ENCODE measurements at regions not wholly inside any gene's neighbourhood (a gene's known extent, or its start where the extent isn't known, plus 50 kb on each side); places are given as distances from the start of the nearest gene placed in this dataset.
"Not testable (repeated sequence)": the region's sequence is repeated elsewhere in the genome, so short reads cannot be mapped to it uniquely, and the experiment has no call there.

DNA sequence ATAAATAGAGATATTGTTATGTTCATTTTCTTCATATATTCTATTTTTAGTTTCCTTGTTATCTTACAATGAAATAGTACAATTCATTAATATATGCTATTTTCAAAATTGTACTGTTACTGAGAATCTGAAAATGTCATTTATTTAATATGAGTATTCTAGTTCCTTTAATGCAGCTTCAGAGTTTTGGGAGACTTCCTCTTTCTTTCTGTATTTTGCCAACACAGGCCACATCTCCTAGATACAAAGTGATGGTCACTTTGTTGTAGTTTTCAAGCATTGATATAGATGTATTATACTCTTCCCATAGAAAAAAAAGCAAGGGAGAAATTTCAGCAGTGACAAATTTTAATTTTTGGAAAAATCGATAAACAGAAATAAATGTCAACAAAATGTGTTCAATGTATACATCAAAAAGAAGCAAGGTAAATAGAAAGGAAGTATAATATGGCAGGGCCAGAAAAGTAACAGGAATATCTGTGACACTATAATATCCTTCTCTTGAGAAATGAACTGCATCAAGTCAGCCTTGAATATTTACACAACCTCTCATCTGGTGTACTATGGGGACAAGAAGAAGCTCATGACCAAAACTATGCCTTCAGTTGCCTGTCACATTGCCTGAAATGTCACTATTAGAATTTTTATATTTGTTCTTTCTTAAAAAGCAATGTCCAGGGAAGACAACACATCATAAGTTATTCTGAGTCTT lies 396.0 kb downstream of the TBC1D32 start:
- no peak overlapping the region for H3K4me3 ChIP-seq (ENCODE audit: control insufficient read depth, low read depth, low read length)
- TF ChIP-seq CTCF (IDR thresholded peaks at IDR 0.05; ENCODE audit: control insufficient read depth, insufficient read depth, low read depth, low read length, missing control alignments), result no peak
- DNase-seq (ENCODE audit: low read depth), result no peak

DNA sequence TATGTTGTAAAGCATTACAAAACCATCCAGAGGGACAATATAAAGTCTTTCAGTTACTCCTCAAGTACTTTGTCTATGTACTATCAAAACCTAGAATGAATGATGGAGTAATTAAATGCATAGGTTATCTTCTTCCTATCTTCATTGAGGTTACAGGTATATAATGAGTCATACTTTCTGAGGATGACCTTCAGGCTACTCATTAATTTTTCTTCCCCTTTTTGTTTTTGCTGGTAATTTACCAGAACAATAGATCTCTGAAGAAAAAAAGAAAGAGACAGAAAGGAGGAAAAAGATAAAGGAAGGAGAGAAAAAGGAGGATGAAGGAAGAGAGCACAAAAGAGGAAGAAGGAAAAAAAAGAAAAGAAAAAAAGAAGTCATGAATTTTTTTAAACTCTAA lies 398.4 kb downstream of the TBC1D32 start:
- no peak overlapping the region for H3K4me3 ChIP-seq (ENCODE audit: control insufficient read depth, low read depth, low read length)
- no peak for TF ChIP-seq CTCF (IDR thresholded peaks at IDR 0.05; ENCODE audit: control insufficient read depth, insufficient read depth, low read depth, low read length, missing control alignments)
- DNase-seq (ENCODE audit: low read depth), result no peak

DNA sequence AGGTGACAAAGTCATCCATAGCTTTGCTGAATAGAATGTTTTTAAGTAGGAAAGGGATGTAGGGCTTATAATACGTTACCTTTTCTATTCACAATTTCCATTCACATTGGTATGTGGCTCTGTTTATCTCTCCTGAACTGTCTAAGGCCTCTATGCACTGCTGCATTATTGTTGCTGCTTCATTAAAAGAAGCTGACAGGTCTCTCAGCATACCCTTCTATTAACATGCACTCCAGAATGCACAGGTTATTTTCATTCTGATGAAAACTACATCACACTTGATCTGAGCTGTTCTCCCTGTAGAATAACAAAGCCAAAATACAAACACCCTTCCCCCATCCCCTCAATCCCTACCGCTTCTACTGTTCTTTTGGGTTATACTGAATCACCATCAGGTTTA lies 399.3 kb downstream of the TBC1D32 start:
- H3K4me3 ChIP-seq (ENCODE audit: control insufficient read depth, low read depth, low read length), result no peak overlapping the region
- no peak for TF ChIP-seq CTCF (IDR thresholded peaks at IDR 0.05; ENCODE audit: control insufficient read depth, insufficient read depth, low read depth, low read length, missing control alignments)
- no peak for DNase-seq (ENCODE audit: low read depth)

DNA sequence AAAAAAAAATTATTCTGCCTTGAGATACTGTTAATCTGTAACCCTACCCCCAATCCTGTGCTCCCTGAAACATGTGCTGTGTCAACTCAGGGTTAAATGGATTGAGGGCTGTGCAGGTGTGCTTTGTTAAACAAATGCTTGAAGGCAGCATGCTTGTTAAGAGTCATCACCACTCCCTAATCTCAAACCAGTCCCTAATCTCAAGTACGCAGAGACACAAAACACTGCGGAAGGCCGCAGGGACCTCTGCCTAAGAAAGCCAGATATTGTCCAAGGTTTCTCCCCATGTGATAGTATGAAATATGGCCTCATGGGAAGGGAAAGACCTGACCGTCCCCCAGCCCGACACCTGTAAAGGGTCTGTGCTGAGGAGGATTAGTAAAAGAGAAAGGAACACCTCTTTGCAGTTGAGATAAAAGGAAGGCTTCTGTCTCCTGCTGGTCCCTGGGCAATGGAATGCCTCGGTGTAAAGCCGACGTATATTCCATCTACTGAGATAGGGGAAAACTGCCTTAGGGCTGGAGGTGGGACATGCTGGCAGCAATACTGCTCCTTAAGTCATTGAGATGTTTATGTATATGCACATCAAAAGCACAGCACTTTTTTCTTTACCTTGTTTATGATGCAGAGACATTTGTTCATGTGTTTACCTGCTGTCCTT lies 402.6 kb downstream of the TBC1D32 start:
- H3K4me3 ChIP-seq (ENCODE audit: control insufficient read depth, low read depth, low read length); DNase-seq (ENCODE audit: low read depth): not testable (repeated sequence)

- H3K4me3 ChIP-seq (ENCODE audit: control insufficient read depth, low read depth, low read length); DNase-seq (ENCODE audit: low read depth): not testable (repeated sequence)
Measured at GRCh38 chr6:120930500-120930899, 403.8 kb downstream of the TBC1D32 start.

DNA sequence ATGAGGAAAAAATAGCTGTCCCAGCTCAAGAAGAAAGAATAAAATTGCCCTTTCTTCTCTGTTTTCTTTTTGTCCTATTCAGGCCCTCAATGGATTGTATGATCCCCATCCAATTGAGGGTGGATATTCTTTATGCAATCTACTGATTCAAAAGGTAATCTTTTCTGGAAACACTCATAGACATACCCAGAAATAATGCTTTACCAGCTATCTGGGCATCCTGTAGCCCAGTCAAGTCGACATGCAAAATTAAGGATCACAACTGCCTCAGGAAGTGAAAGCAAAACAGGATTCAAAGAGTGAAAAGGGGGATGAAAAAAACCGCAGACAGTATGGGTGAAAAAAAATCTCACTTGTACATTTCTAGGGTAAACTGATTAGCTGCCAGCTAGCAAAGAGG lies 410.1 kb downstream of the TBC1D32 start:
- DNase-seq (ENCODE audit: low read depth), result no peak
- TF ChIP-seq CTCF (IDR thresholded peaks at IDR 0.05; ENCODE audit: control insufficient read depth, insufficient read depth, low read depth, low read length, missing control alignments), result no peak

GRCh38 chr6:120918137-120918536 lies 416.1 kb downstream of the TBC1D32 start:
- H3K4me3 ChIP-seq (ENCODE audit: control insufficient read depth, low read depth, low read length), result no peak overlapping the region
- no peak for TF ChIP-seq CTCF (IDR thresholded peaks at IDR 0.05; ENCODE audit: control insufficient read depth, insufficient read depth, low read depth, low read length, missing control alignments)
- DNase-seq (ENCODE audit: low read depth), result no peak

More for the DNA sequence above, 410.1 kb downstream of the TBC1D32 start:
- H3K4me3 ChIP-seq (ENCODE audit: control insufficient read depth, low read depth, low read length), result no peak overlapping the region
